Pancreas (tissue), 10 donors: ENCODE measurements at regions not wholly inside any gene's neighbourhood (a gene's known extent, or its start where the extent isn't known, plus 50 kb on each side); places are given as distances from the start of the nearest gene placed in this dataset.

Experiments
- ATAC-seq, 4 donors: fragments of 200-7000 bp; cut with Tn5 transposase; one replicate each; pipeline versions ENCODE4 v1.8.0 to v1.9.1; 2020; ENCODE audit warnings: mild to moderate bottlenecking in 4 of 4, moderate library complexity in 4 of 4
- DNase-seq, 6 donors: peaks; one replicate each; pipeline ENCODE4 v3.0.0-alpha.2; 2020
- FAIRE-seq: peaks from 2 replicates; lab custom pipeline; 2012; peaks lifted over from hg19 to GRCh38; lab: Jason Lieb, UNC
- H3K27ac ChIP-seq, 4 donors: fragments of 200-600 bp; sonication (generic); 1 replicate in 3 of 4; 2 replicates in 1 of 4; pipeline versions ENCODE4 v1.5.0 to v1.8.0; 2020
- H3K27me3 ChIP-seq, 4 donors: fragments of 200-600 bp; one replicate each; pipeline ENCODE4 v1.8.0; 2021
- H3K36me3 ChIP-seq, 3 donors: fragments of 200-600 bp; sonication (generic) in 1 of 3; one replicate each; pipeline versions ENCODE4 v1.5.0 to v1.8.0; 2020 to 2021
- H3K4me1 ChIP-seq, 3 donors: fragments of 200-600 bp; one replicate each; pipeline ENCODE4 v1.8.0; 2021
- H3K4me3 ChIP-seq, 4 donors: fragments of 200-600 bp; sonication (generic) in 2 of 4; one replicate each; pipeline versions ENCODE4 v1.5.0 to v1.8.0; 2020 to 2021
- H3K9me3 ChIP-seq, 4 donors: fragments of 200-600 bp; one replicate each; pipeline ENCODE4 v1.8.0; 2021
- WGBS, 2 donors: extraction: QIAGEN DNeasy Blood & Tissue Kit; methylation state at CpG; one replicate each; pipeline ENCODE4 v1.1.7; 2013; 5-methylcytosine and 5-hydroxymethylcytosine counted together
- intact Hi-C, 3 donors: fragments of 100-400 bp; cut with DNase I; formaldehyde crosslinking; loops; one replicate each; pipeline versions ENCODE4 v1.11.1 to v1.14.2; 2022
- TF ChIP-seq, protein P1 (sequence below), 4 donors: fragments of 200-600 bp; sonication (generic) in 3 of 4; IDR thresholded peaks; one replicate each; pipeline versions ENCODE4 v1.5.0 to v1.8.0; 2021; ENCODE audit warnings: antibody characterized with exemption in 4 of 4
- donor health status: healthy with polysubstance abuse.
- donor health status: DM: no; HTN: no; CAD: no; lungs with moderate emphysema.
- donor health status: DM: no; HTN: no; CAD: no.
- donor health status: control.
- donor health status: control.
- donor health status: Bipolar disorder and iron deficiency.
- donor health status: DM: yes; HTN: yes; CAD: no.
- donor health status: DM: no; HTN: no; CAD: no.
- donor health status: DM: no; HTN: no; CAD: no.
- donor health status: DM: yes; HTN: yes; CAD: no.

DNA sequence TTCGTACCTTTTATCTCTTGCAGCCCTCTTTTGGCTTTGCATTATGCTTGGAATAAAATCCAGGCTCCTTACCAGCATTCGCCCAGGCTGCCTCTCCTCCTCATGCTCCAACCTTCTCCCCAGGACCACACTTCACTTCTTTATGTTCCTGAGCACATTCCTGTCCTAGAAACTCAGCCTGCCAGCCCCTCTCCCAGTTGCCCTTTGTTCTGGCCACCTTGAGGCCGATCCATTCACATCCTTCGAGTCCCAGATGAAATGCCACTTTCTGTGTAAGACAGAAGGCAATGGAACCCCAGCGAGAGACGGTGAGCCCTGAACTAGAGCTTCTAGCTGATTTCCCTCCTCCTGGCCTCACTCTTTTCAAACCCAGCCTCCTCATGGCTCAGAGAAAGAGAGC is 73.0 kb upstream of the NTM start:
- TF ChIP-seq, protein P1, sequence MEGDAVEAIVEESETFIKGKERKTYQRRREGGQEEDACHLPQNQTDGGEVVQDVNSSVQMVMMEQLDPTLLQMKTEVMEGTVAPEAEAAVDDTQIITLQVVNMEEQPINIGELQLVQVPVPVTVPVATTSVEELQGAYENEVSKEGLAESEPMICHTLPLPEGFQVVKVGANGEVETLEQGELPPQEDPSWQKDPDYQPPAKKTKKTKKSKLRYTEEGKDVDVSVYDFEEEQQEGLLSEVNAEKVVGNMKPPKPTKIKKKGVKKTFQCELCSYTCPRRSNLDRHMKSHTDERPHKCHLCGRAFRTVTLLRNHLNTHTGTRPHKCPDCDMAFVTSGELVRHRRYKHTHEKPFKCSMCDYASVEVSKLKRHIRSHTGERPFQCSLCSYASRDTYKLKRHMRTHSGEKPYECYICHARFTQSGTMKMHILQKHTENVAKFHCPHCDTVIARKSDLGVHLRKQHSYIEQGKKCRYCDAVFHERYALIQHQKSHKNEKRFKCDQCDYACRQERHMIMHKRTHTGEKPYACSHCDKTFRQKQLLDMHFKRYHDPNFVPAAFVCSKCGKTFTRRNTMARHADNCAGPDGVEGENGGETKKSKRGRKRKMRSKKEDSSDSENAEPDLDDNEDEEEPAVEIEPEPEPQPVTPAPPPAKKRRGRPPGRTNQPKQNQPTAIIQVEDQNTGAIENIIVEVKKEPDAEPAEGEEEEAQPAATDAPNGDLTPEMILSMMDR (IDR thresholded peaks at IDR 0.05): no peak
- ATAC-seq (no peak), DNase-seq (no peak), FAIRE-seq (no peak)
- no peak overlapping the region for H3K27ac ChIP-seq
- 60 to 75% methylated on average over 6 of the region's 6 CpGs for WGBS, 2 donors
- no peaks in the 10 kb centered on the region for H3K4me1 ChIP-seq
- H3K27me3 ChIP-seq: peaks cover 0 to 7% (median 0%) of the 10 kb centered on the region in 4 donors
- no peaks in the 10 kb centered on the region for H3K36me3 ChIP-seq
- H3K4me3 ChIP-seq: no peak overlapping the region
- intact Hi-C loops: no loop called here
- no peaks in the 10 kb centered on the region for H3K9me3 ChIP-seq

DNA sequence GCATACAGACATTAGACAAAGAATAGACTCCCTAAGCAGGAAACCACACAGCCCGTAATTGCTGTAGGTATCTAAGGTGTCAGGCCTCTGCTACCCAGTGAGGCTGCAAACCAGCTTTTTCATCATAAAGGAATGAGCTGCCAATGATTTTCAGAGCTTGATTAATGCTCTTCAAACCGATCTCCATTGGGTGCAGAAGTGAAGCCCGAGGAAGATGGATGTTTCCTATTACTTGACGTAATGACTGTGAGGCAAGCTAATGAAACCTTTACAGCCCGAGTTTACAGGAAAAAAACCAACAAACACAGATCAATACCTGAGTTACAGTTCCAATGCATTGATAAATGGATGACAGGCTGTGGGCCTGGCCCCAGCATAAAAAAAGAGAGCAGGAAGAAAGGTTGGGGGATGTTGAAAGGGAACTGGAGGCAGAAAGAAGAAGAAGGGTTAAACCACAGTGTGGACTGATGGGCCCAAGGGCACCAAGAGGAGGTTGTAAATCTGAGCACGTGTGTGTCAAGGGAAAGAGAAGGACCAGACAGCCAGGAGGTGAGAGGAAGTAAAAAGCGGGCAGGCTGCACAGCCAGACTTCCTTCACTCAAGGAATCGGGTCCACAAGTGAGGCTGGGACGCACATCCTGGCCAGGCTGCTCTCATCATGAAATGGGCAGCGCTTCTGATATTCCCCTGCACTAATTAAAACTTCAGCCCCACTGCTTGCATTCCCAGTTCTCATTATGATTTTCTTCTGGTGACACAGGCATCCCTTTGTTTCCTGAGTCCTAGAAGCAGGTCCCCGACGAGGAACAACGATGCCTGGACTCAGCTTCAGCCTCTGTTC is 70.6 kb upstream of the NTM start:
- Histone ChIP-seq H3K36me3 (no peaks in the 10 kb centered on the region), H3K27ac (no peak overlapping the region), H3K4me3 (no peak overlapping the region), H3K27me3 (peaks cover 0 to 7% (median 0%) of the 10 kb centered on the region in 4 donors), H3K9me3 (no peaks in the 10 kb centered on the region), H3K4me1 (no peaks in the 10 kb centered on the region)
- FAIRE-seq: no peak
- intact Hi-C loops: no loop called here
- 31 to 33% methylated on average over 13 of the region's 13 CpGs for WGBS, 2 donors
- DNase-seq: no peak
- TF ChIP-seq, protein P1 (IDR thresholded peaks at IDR 0.05): no peak
- ATAC-seq: no peak

DNA sequence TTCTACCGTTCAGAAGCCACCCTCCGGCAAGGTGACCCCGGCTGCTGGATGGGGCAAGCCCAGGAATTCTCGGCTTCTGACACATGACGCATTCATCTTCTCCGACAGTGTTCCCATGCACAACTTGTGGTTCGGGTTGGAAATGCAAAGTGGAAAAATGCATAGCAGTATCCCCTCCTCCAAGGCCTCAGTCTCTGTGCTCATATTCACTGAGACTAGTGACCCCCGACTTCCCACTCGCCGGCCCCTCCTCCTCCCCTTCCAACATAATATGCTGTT is 70.0 kb upstream of the NTM start:
- peaks cover 0 to 7% (median 0%) of the 10 kb centered on the region in 4 donors for H3K27me3 ChIP-seq
- FAIRE-seq (no peak), ATAC-seq (no peak), DNase-seq (no peak)
- TF ChIP-seq, protein P1 (IDR thresholded peaks at IDR 0.05): no peak
- H3K36me3 ChIP-seq: no peaks in the 10 kb centered on the region
- 24 to 31% methylated on average over 10 of the region's 10 CpGs for WGBS, 2 donors
- intact Hi-C loops: no loop called here
- H3K27ac ChIP-seq: no peak overlapping the region
- no peaks in the 10 kb centered on the region for H3K9me3 ChIP-seq
- H3K4me3 ChIP-seq: no peak overlapping the region
- no peaks in the 10 kb centered on the region for H3K4me1 ChIP-seq

DNA sequence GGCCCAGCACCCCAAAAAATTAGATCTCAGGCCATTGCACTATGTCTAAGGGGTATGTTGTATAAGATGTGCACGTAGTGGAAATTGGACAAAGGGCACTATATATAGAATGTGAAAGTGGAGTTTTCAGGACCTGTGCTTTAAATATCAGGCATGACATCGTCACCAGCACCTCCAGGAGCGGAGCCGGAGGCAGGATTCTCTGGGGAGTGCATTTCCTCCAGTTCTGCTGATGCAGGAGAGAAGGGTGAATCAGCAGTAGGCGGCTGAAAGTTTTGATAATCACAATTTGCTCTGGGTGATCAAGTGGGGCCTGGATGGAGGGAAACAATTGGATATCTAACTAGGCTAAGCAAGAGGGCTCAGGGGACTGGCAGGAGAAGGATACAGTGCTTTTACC is 69.1 kb upstream of the NTM start:
- H3K4me1 ChIP-seq: no peaks in the 10 kb centered on the region
- H3K36me3 ChIP-seq: no peaks in the 10 kb centered on the region
- no peak overlapping the region for H3K27ac ChIP-seq
- intact Hi-C loops: no loop called here
- 71 to 80% methylated on average over 5 of the region's 5 CpGs for WGBS, 2 donors
- FAIRE-seq: no peak
- H3K4me3 ChIP-seq: no peak overlapping the region
- DNase-seq: no peak
- TF ChIP-seq, protein P1 (IDR thresholded peaks at IDR 0.05): no peak
- H3K9me3 ChIP-seq: no peaks in the 10 kb centered on the region
- peaks cover 0 to 7% (median 0%) of the 10 kb centered on the region in 4 donors for H3K27me3 ChIP-seq
- no peak for ATAC-seq

DNA sequence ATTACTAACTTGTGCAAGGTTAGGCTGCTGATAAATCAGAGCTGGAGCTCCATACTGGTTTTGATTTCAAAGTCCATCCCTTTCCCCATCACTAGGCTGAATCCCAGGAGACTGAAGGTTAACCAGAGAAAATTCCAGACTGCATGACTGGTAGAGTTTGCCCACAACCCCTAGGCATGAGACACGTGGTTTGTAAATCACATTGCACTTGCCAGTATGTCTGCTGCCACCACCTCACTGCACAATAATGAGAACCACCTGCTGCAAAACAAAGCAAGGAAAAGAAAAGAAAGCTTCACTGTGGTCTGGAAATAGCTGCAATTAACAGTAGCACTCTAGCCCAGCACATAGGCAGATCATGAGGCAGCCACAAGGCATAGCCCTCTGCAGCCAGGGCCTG is 67.6 kb upstream of the NTM start:
- WGBS, 2 donors: 35 to 40% methylated on average over 1 of the region's 1 CpG
- intact Hi-C loops: no loop called here

More for the DNA sequence above, 67.6 kb upstream of the NTM start:
- H3K27ac ChIP-seq: no peak overlapping the region
- H3K4me1 ChIP-seq: no peaks in the 10 kb centered on the region
- H3K27me3 ChIP-seq: peaks cover 0 to 7% (median 0%) of the 10 kb centered on the region in 4 donors
- H3K4me3 ChIP-seq: no peak overlapping the region
- no peak for ATAC-seq
- no peaks in the 10 kb centered on the region for H3K9me3 ChIP-seq
- no peaks in the 10 kb centered on the region for H3K36me3 ChIP-seq
- TF ChIP-seq, protein P1 (IDR thresholded peaks at IDR 0.05): no peak
- no peak for DNase-seq
- no peak for FAIRE-seq
